Osteocyte (in vitro differentiated cells): ENCODE measurements at regions not wholly inside any gene's neighbourhood (a gene's known extent, or its start where the extent isn't known, plus 50 kb on each side); places are given as distances from the start of the nearest gene placed in this dataset.

Source experiments
- DNase-seq: peaks from one replicate; pipeline ENCODE4 v3.0.0; 2021; ENCODE audit warnings: mixed read lengths; ENCODE audit not compliant: unreplicated experiment; ENCODE audit errors: extremely low spot score
- H3K27ac Mint-ChIP-seq: one replicate; pipeline ENCODE4 v1.8.0; 2021; ENCODE audit warnings: mild to moderate bottlenecking, mixed read lengths; ENCODE audit not compliant: unreplicated experiment
- H3K27me3 Mint-ChIP-seq: one replicate; pipeline ENCODE4 v1.8.0; 2021; ENCODE audit warnings: mixed read lengths; ENCODE audit not compliant: unreplicated experiment
- H3K36me3 Mint-ChIP-seq: one replicate; pipeline ENCODE4 v1.8.0; 2021; ENCODE audit warnings: mixed read lengths; ENCODE audit not compliant: unreplicated experiment
- H3K4me1 Mint-ChIP-seq: one replicate; pipeline ENCODE4 v1.8.0; 2021; ENCODE audit warnings: mixed read lengths; ENCODE audit not compliant: unreplicated experiment
- H3K4me3 Mint-ChIP-seq: one replicate; pipeline ENCODE4 v1.8.0; 2021; ENCODE audit warnings: mild to moderate bottlenecking, moderate library complexity, mixed read lengths; ENCODE audit not compliant: unreplicated experiment
- H3K9me3 Mint-ChIP-seq: one replicate; pipeline ENCODE4 v1.8.0; 2021; ENCODE audit warnings: mixed read lengths; ENCODE audit not compliant: unreplicated experiment
- TF ChIP-seq, protein P1 (sequence below): fragments of 200-600 bp; sonication (generic); IDR thresholded peaks from 2 replicates; pipeline ENCODE4 v1.5.0; 2021; ENCODE audit warnings: antibody characterized with exemption, mild to moderate bottlenecking, moderate library complexity

DNA sequence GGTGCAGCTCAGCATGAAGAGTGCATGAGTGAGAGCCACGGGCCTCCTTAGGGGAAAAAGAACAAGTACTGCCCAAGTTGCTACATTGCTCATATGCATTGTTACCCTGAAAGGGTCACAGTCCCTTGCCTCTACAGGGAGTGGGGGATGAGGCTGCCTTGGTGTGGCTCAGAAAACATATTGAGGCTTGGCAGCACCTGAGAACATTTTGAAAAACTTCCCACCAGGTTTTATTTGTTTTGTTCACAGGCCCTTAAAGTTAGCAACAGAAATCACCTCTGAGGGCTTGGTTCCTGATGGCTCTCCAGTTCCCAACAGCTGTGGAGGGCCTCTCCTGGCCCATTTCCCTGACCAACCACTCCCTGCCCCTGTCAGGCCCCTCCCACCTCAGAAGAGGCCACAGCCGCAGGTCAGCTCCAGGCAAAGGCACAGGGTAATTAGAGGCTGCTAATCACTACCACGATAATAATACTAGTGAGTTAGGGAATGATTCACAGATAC lies 90.7 kb upstream of the ADRA1B start:
- Mint-ChIP-seq H3K36me3 (no peaks in the 10 kb centered on the region), H3K4me3 (no peak overlapping the region), H3K27me3 (peaks cover 31% of the 10 kb centered on the region), H3K9me3 (no peaks in the 10 kb centered on the region), H3K4me1 (peaks cover 20% of the 10 kb centered on the region), H3K27ac (no peak overlapping the region)
- no peak for DNase-seq
- TF ChIP-seq, protein P1, sequence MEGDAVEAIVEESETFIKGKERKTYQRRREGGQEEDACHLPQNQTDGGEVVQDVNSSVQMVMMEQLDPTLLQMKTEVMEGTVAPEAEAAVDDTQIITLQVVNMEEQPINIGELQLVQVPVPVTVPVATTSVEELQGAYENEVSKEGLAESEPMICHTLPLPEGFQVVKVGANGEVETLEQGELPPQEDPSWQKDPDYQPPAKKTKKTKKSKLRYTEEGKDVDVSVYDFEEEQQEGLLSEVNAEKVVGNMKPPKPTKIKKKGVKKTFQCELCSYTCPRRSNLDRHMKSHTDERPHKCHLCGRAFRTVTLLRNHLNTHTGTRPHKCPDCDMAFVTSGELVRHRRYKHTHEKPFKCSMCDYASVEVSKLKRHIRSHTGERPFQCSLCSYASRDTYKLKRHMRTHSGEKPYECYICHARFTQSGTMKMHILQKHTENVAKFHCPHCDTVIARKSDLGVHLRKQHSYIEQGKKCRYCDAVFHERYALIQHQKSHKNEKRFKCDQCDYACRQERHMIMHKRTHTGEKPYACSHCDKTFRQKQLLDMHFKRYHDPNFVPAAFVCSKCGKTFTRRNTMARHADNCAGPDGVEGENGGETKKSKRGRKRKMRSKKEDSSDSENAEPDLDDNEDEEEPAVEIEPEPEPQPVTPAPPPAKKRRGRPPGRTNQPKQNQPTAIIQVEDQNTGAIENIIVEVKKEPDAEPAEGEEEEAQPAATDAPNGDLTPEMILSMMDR, result no peak

- Mint-ChIP-seq H3K27ac (no peak overlapping the region), H3K27me3 (peaks cover 37% of the 10 kb centered on the region), H3K9me3 (no peaks in the 10 kb centered on the region), H3K4me1 (peaks cover 20% of the 10 kb centered on the region), H3K4me3 (no peak overlapping the region), H3K36me3 (no peaks in the 10 kb centered on the region)
- DNase-seq, result no peak
- TF ChIP-seq, protein P1, result no peak
Measured at GRCh38 chr5:159826351-159827214, 89.7 kb upstream of the ADRA1B start.

GRCh38 chr5:159827861-159828260 lies 88.4 kb upstream of the ADRA1B start:
- H3K9me3 Mint-ChIP-seq, result no peaks in the 10 kb centered on the region

GRCh38 chr5:159832073-159832472 lies 84.2 kb upstream of the ADRA1B start:
- peaks cover 2% of the 10 kb centered on the region for H3K4me1 Mint-ChIP-seq
- no peak overlapping the region for H3K4me3 Mint-ChIP-seq
- H3K27me3 Mint-ChIP-seq, result peaks cover 43% of the 10 kb centered on the region
- H3K36me3 Mint-ChIP-seq, result no peaks in the 10 kb centered on the region
- H3K27ac Mint-ChIP-seq, result no peak overlapping the region
- H3K9me3 Mint-ChIP-seq, result no peaks in the 10 kb centered on the region
- no peak for DNase-seq
- TF ChIP-seq, protein P1, result no peak

More at GRCh38 chr5:159827861-159828260, 88.4 kb upstream of the ADRA1B start:
- Mint-ChIP-seq H3K4me1 (peaks cover 20% of the 10 kb centered on the region), H3K27me3 (peaks cover 37% of the 10 kb centered on the region), H3K27ac (no peak overlapping the region), H3K36me3 (no peaks in the 10 kb centered on the region), H3K4me3 (no peak overlapping the region)
- TF ChIP-seq, protein P1, result no peak
- no peak for DNase-seq

- DNase-seq, result no peak
- Mint-ChIP-seq H3K27ac (no peak overlapping the region), H3K36me3 (no peaks in the 10 kb centered on the region), H3K4me3 (no peak overlapping the region), H3K4me1 (no peaks in the 10 kb centered on the region), H3K9me3 (no peaks in the 10 kb centered on the region), H3K27me3 (peaks cover 43% of the 10 kb centered on the region)
- TF ChIP-seq, protein P1, result no peak
Measured at GRCh38 chr5:159833088-159833487, 83.2 kb upstream of the ADRA1B start.
